Adrenal gland (tissue), 9 donors: ENCODE measurements at regions not wholly inside any gene's neighbourhood (a gene's known extent, or its start where the extent isn't known, plus 50 kb on each side); places are given as distances from the start of the nearest gene placed in this dataset.

Source experiments
- DNase-seq, 7 donors: peaks; one replicate each; pipeline ENCODE4 v3.0.0-alpha.2; 2019 to 2020
- H3K27ac ChIP-seq, 5 donors: fragments of 200-600 bp; sonication (generic) in 4 of 5; 1 replicate in 3 of 5; 2 replicates in 2 of 5; pipeline versions ENCODE4 v1.5.1 to v1.8.0; 2016 to 2020; ENCODE audit warnings: mild to moderate bottlenecking in 1 of 5
- H3K27me3 ChIP-seq: fragments of 200-600 bp; 2 replicates; pipeline ENCODE4 v1.8.0; 2021
- H3K36me3 ChIP-seq, 2 donors: fragments of 200-600 bp; replicated peaks in 1 of 2; 1 replicate in 1 of 2; 2 replicates in 1 of 2; pipeline versions ENCODE4 v1.5.1 to v1.8.0; 2018 to 2022
- H3K4me1 ChIP-seq, 2 donors: fragments of 200-600 bp; replicated peaks in 1 of 2; 1 replicate in 1 of 2; 2 replicates in 1 of 2; pipeline versions ENCODE4 v1.5.1 to v1.8.0; 2018 to 2021
- H3K4me3 ChIP-seq, 4 donors: fragments of 200-600 bp; sonication (generic) in 3 of 4; one replicate each; pipeline ENCODE4 v1.5.1; 2016 to 2018
- H3K9me3 ChIP-seq, 3 donors: fragments of 200-600 bp; sonication (generic) in 1 of 3; replicated peaks in 1 of 3; 1 replicate in 2 of 3; 2 replicates in 1 of 3; pipeline versions ENCODE4 v1.5.1 to v1.8.0; 2016 to 2021
- POLR2A ChIP-seq, 2 donors: fragments of 450-650 bp; IDR thresholded peaks; one replicate each; pipeline ENCODE4 v1.6.1; 2017; ENCODE audit warnings: antibody characterized with exemption in 2 of 2, mild to moderate bottlenecking in 2 of 2, moderate library complexity in 1 of 2
- whole genome bisulfite sequencing, 4 donors: extraction: QIAGEN DNeasy Blood & Tissue Kit in 2 of 4; methylation state at CpG; one replicate each; pipeline versions ENCODE4 v1.1.5 to v1.1.7; 2013 to 2017; 5-methylcytosine and 5-hydroxymethylcytosine counted together
- intact Hi-C, 2 donors: fragments of 100-400 bp; cut with DNase I; formaldehyde crosslinking; loops; one replicate each; pipeline versions ENCODE4 v1.14.1 to v1.15.0; 2022 to 2023
- TF ChIP-seq, protein P1 (sequence below), 6 experiments: fragments of 450-650 bp in 4 of 6; fragments of 200-600 bp in 2 of 6; sonication (generic) in 1 of 6; IDR thresholded peaks; 1 replicate in 5 of 6; 2 replicates in 1 of 6; pipeline versions ENCODE4 v1.5.1 to v1.8.0; 2016 to 2021; ENCODE audit warnings: antibody characterized with exemption in 6 of 6, mild to moderate bottlenecking in 2 of 6, moderate library complexity in 1 of 6
- donor health status: healthy with polysubstance abuse.
- donor health status: Bipolar disorder and iron deficiency.
- donor health status: DM: yes; HTN: yes; CAD: no.
- donor health status: DM: no; HTN: no; CAD: no.
- donor health status: DM: no; HTN: no; CAD: no.

DNA sequence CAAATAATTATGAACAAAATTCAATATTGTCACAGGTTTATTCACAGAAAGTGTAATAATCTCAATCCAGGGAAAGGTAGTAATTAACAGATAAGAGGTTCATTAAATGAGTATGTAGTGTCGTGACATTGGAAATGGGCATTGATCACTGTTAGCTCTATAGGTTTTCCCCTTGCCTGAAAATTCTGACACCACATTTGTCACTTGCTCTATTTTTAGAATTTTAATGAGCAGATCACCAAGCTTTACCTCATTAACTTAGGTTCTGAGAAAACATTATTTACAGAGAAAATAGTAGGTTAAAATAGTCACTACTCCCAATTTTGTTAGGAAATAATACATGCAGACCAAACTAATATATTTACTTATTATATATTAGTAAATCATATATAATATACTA is 344.0 kb downstream of the DSC3 start:
- no peaks in the 10 kb centered on the region for H3K4me1 ChIP-seq
- no peaks in the 10 kb centered on the region for H3K9me3 ChIP-seq
- TF ChIP-seq POLR2A (IDR thresholded peaks at IDR 0.05): no peak
- TF ChIP-seq, protein P1, sequence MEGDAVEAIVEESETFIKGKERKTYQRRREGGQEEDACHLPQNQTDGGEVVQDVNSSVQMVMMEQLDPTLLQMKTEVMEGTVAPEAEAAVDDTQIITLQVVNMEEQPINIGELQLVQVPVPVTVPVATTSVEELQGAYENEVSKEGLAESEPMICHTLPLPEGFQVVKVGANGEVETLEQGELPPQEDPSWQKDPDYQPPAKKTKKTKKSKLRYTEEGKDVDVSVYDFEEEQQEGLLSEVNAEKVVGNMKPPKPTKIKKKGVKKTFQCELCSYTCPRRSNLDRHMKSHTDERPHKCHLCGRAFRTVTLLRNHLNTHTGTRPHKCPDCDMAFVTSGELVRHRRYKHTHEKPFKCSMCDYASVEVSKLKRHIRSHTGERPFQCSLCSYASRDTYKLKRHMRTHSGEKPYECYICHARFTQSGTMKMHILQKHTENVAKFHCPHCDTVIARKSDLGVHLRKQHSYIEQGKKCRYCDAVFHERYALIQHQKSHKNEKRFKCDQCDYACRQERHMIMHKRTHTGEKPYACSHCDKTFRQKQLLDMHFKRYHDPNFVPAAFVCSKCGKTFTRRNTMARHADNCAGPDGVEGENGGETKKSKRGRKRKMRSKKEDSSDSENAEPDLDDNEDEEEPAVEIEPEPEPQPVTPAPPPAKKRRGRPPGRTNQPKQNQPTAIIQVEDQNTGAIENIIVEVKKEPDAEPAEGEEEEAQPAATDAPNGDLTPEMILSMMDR (IDR thresholded peaks at IDR 0.05): no peak
- DNase-seq: no peak
- intact Hi-C loops: no loop called here
- H3K27ac ChIP-seq: no peak overlapping the region
- H3K4me3 ChIP-seq: no peak overlapping the region
- H3K36me3 ChIP-seq: no peaks in the 10 kb centered on the region
- H3K27me3 ChIP-seq: no peaks in the 10 kb centered on the region
- 81 to 97% (median 90%) methylated on average over 1 of the region's 1 CpG for WGBS, 4 donors

DNA sequence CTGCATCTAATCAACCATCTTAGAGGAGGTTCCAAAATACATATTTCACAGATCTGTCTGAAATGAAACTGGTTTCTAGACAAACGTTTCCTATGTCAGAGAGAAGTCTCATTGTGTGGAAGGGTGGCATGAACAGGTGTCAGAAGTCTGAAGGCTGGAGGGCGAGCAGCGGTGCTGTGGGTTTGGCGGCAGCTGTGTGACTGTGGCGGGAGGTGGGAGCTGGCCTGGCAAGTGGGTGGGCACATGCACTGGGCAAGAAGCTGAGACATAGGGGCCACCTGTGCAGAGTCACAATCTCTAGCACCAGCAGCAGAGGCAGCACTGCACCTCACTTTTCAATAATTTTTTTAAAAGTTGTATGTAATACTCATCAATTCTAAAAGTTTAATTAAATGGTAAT is 346.3 kb downstream of the DSC3 start:
- Histone ChIP-seq H3K9me3 (no peaks in the 10 kb centered on the region), H3K27ac (no peak overlapping the region), H3K36me3 (no peaks in the 10 kb centered on the region), H3K4me3 (no peak overlapping the region), H3K4me1 (no peaks in the 10 kb centered on the region), H3K27me3 (no peaks in the 10 kb centered on the region)
- no peak for DNase-seq
- WGBS, 4 donors: 80 to 88% (median 85%) methylated on average over 5 of the region's 5 CpGs
- intact Hi-C loops: no loop called here
- TF ChIP-seq POLR2A (IDR thresholded peaks at IDR 0.05): no peak
- TF ChIP-seq, protein P1 (IDR thresholded peaks at IDR 0.05): no peak

DNA sequence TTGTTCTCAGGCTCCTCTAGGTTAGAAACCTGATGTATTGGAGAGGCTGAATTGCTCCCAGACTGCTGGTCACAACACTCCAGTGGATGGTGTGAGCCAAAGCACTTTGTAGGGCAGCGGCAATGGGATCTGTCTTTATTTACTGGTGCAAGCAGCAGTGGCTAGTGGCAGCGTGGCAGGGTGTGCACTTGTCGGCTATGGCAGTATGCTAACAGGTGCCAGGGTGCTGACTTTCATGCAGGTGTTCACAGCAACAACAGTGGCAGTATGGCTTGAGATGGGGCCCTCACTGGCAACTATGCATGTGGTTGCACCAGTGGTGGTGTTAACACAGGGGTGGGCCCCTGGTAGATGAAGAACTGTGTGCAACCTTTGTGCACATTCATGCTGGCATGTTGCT is 347.8 kb downstream of the DSC3 start:
- WGBS, 4 donors: 80 to 97% (median 91%) methylated on average over 2 to 3 of the region's 3 CpGs

DNA sequence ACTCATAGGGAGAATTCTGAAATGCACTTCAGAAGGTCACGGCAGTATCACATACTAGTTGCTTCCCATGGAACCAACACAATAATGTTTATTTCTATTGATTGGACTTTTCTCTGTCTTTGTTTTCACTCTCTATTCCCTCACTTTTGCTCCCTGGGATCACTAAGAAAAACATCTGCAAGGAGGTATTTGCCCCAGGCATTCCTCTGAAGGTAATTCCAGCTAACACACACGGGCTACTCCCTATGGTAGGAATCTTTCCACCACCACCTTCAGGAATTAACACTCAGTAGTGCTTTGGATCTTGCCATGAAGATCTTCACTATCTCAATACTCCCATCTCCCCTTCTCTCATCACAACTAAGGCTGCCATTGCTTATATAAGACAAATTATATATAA is 353.3 kb downstream of the DSC3 start:
- Histone ChIP-seq H3K4me3 (no peak overlapping the region), H3K4me1 (no peaks in the 10 kb centered on the region), H3K27me3 (no peaks in the 10 kb centered on the region), H3K9me3 (no peaks in the 10 kb centered on the region), H3K27ac (no peak overlapping the region), H3K36me3 (no peaks in the 10 kb centered on the region)
- DNase-seq: no peak
- intact Hi-C loops: no loop called here
- TF ChIP-seq POLR2A (IDR thresholded peaks at IDR 0.05): no peak
- TF ChIP-seq, protein P1 (IDR thresholded peaks at IDR 0.05): no peak
- 71 to 75% (median 74%) methylated on average over 2 of the region's 2 CpGs for WGBS, 4 donors

More for the DNA sequence above, 347.8 kb downstream of the DSC3 start:
- no peaks in the 10 kb centered on the region for H3K36me3 ChIP-seq
- no peaks in the 10 kb centered on the region for H3K27me3 ChIP-seq
- no peak for DNase-seq
- intact Hi-C loops: no loop called here
- no peaks in the 10 kb centered on the region for H3K9me3 ChIP-seq
- TF ChIP-seq POLR2A (IDR thresholded peaks at IDR 0.05): no peak
- TF ChIP-seq, protein P1 (IDR thresholded peaks at IDR 0.05): no peak
- no peaks in the 10 kb centered on the region for H3K4me1 ChIP-seq
- H3K27ac ChIP-seq: no peak overlapping the region
- H3K4me3 ChIP-seq: no peak overlapping the region
